ENCODE measurements at regions not wholly inside any gene's neighbourhood (a gene's known extent, or its start where the extent isn't known, plus 50 kb on each side); places are given as distances from the start of the nearest gene placed in this dataset.

GRCh38 chr10:78813526-78813925 is 255.2 kb upstream of the ZMIZ1 start:
- no peak for DNase-seq (ENCODE audit: low spot score)
- TF ChIP-seq CTCF (IDR thresholded peaks at IDR 0.05; ENCODE audit: poor library complexity, severe bottlenecking) = no peak
- Histone ChIP-seq H3K4me3 (ENCODE audit: severe bottlenecking) (no peak overlapping the region), H3K9me3 (ENCODE audit: severe bottlenecking) (no peaks in the 10 kb centered on the region), H3K4me1 (ENCODE audit: insufficient read depth, poor library complexity, severe bottlenecking) (no peaks in the 10 kb centered on the region), H3K36me3 (ENCODE audit: low read depth) (no peaks in the 10 kb centered on the region), H3K27ac (ENCODE audit: poor library complexity, severe bottlenecking) (no peak overlapping the region), H3K27me3 (ENCODE audit: insufficient read depth, poor library complexity, severe bottlenecking) (no peaks in the 10 kb centered on the region)
- ATAC-seq (ENCODE audit: low read depth) = no peak

GRCh38 chr10:78813998-78814399 is 254.8 kb upstream of the ZMIZ1 start:
- Histone ChIP-seq H3K9me3 (ENCODE audit: severe bottlenecking) (no peaks in the 10 kb centered on the region), H3K4me1 (ENCODE audit: insufficient read depth, poor library complexity, severe bottlenecking) (no peaks in the 10 kb centered on the region), H3K27me3 (ENCODE audit: insufficient read depth, poor library complexity, severe bottlenecking) (no peaks in the 10 kb centered on the region), H3K36me3 (ENCODE audit: low read depth) (no peaks in the 10 kb centered on the region), H3K27ac (ENCODE audit: poor library complexity, severe bottlenecking) (no peak overlapping the region), H3K4me3 (ENCODE audit: severe bottlenecking) (no peak overlapping the region)
- ATAC-seq (ENCODE audit: low read depth) = no peak
- TF ChIP-seq CTCF (IDR thresholded peaks at IDR 0.05; ENCODE audit: poor library complexity, severe bottlenecking) = no peak
- DNase-seq (ENCODE audit: low spot score) = no peak

- DNase-seq (ENCODE audit: low spot score) = no peak
- no peak for TF ChIP-seq CTCF (IDR thresholded peaks at IDR 0.05; ENCODE audit: poor library complexity, severe bottlenecking)
- Histone ChIP-seq H3K4me1 (ENCODE audit: insufficient read depth, poor library complexity, severe bottlenecking) (no peaks in the 10 kb centered on the region), H3K27ac (ENCODE audit: poor library complexity, severe bottlenecking) (no peak overlapping the region), H3K36me3 (ENCODE audit: low read depth) (no peaks in the 10 kb centered on the region), H3K4me3 (ENCODE audit: severe bottlenecking) (no peak overlapping the region), H3K27me3 (ENCODE audit: insufficient read depth, poor library complexity, severe bottlenecking) (no peaks in the 10 kb centered on the region), H3K9me3 (ENCODE audit: severe bottlenecking) (no peaks in the 10 kb centered on the region)
- no peak for ATAC-seq (ENCODE audit: low read depth)
These were observed 254.4 kb upstream of the ZMIZ1 start for GRCh38 chr10:78814407-78814806.

- Histone ChIP-seq H3K9me3 (ENCODE audit: severe bottlenecking) (no peaks in the 10 kb centered on the region), H3K4me3 (ENCODE audit: severe bottlenecking) (no peak overlapping the region), H3K36me3 (ENCODE audit: low read depth) (no peaks in the 10 kb centered on the region), H3K27ac (ENCODE audit: poor library complexity, severe bottlenecking) (no peak overlapping the region), H3K27me3 (ENCODE audit: insufficient read depth, poor library complexity, severe bottlenecking) (no peaks in the 10 kb centered on the region), H3K4me1 (ENCODE audit: insufficient read depth, poor library complexity, severe bottlenecking) (no peaks in the 10 kb centered on the region)
- ATAC-seq (ENCODE audit: low read depth) = no peak
- no peak for TF ChIP-seq CTCF (IDR thresholded peaks at IDR 0.05; ENCODE audit: poor library complexity, severe bottlenecking)
- no peak for DNase-seq (ENCODE audit: low spot score)
These were observed 252.9 kb upstream of the ZMIZ1 start for GRCh38 chr10:78815702-78816334.

GRCh38 chr10:78817361-78817760 is 251.4 kb upstream of the ZMIZ1 start:
- Histone ChIP-seq H3K4me1 (ENCODE audit: insufficient read depth, poor library complexity, severe bottlenecking) (no peaks in the 10 kb centered on the region), H3K27me3 (ENCODE audit: insufficient read depth, poor library complexity, severe bottlenecking) (no peaks in the 10 kb centered on the region), H3K4me3 (ENCODE audit: severe bottlenecking) (no peak overlapping the region), H3K9me3 (ENCODE audit: severe bottlenecking) (no peaks in the 10 kb centered on the region), H3K36me3 (ENCODE audit: low read depth) (no peaks in the 10 kb centered on the region), H3K27ac (ENCODE audit: poor library complexity, severe bottlenecking) (no peak overlapping the region)
- DNase-seq (ENCODE audit: low spot score) (no peak), ATAC-seq (ENCODE audit: low read depth) (no peak)
- no peak for TF ChIP-seq CTCF (IDR thresholded peaks at IDR 0.05; ENCODE audit: poor library complexity, severe bottlenecking)
